HEK293T (cell line): ENCODE measurements at regions not wholly inside any gene's neighbourhood (a gene's known extent, or its start where the extent isn't known, plus 50 kb on each side); places are given as distances from the start of the nearest gene placed in this dataset.
"Not testable (repeated sequence)": the region's sequence is repeated elsewhere in the genome, so short reads cannot be mapped to it uniquely, and the experiment has no call there.

Source experiments
- BHLHE40 ChIP-seq: fragments of 450-650 bp; IDR thresholded peaks from 2 replicates; pipeline ENCODE4 v1.6.1; 2016; ENCODE audit warnings: mild to moderate bottlenecking, moderate library complexity, borderline replicate concordance
- CTBP1 ChIP-seq: fragments of 450-650 bp; IDR thresholded peaks from 2 replicates; pipeline ENCODE4 v1.6.1; 2016; ENCODE audit warnings: borderline replicate concordance
- ELF4 ChIP-seq: fragments of 450-650 bp; IDR thresholded peaks from 2 replicates; pipeline ENCODE4 v1.6.1; 2017; ENCODE audit warnings: antibody characterized with exemption
- FOXA1 ChIP-seq: fragments of 450-650 bp; IDR thresholded peaks from 2 replicates; pipeline ENCODE4 v1.6.1; 2016; ENCODE audit warnings: mild to moderate bottlenecking
- FOXM1 ChIP-seq: fragments of 450-650 bp; IDR thresholded peaks from 2 replicates; pipeline ENCODE4 v1.6.1; 2017; ENCODE audit warnings: mild to moderate bottlenecking, borderline replicate concordance
- HDGF ChIP-seq: fragments of 450-650 bp; IDR thresholded peaks from 2 replicates; pipeline ENCODE4 v1.6.1; 2017; ENCODE audit warnings: antibody characterized with exemption, borderline replicate concordance
- LEF1 ChIP-seq: fragments of 450-650 bp; IDR thresholded peaks from 2 replicates; pipeline ENCODE4 v1.6.1; 2017; ENCODE audit warnings: mild to moderate bottlenecking, borderline replicate concordance
- SP1 ChIP-seq: fragments of 450-650 bp; IDR thresholded peaks from 2 replicates; pipeline ENCODE4 v1.6.1; 2017
- TARDBP ChIP-seq: fragments of 450-650 bp; IDR thresholded peaks from 2 replicates; pipeline ENCODE4 v1.6.1; 2016
- ZNF384 ChIP-seq: fragments of 450-650 bp; IDR thresholded peaks from 2 replicates; pipeline ENCODE4 v1.6.1; 2016

- TF ChIP-seq FOXA1, TARDBP, CTBP1, BHLHE40, ZNF384, SP1, ELF4, FOXM1, HDGF, LEF1: not testable (repeated sequence)
These were observed 50.6 kb upstream of the HELT start for GRCh38 chr4:184967699-184968098.
